Parathyroid adenoma (tissue), 2 donors: ENCODE measurements at regions not wholly inside any gene's neighbourhood (a gene's known extent, or its start where the extent isn't known, plus 50 kb on each side); places are given as distances from the start of the nearest gene placed in this dataset.

Experiments
- H2AFZ ChIP-seq: fragments of 300-600 bp; sonication (generic); one replicate; pipeline ENCODE4 v1.7.0; 2017; ENCODE audit warnings: antibody characterized with exemption, mild to moderate bottlenecking
- H3K27ac ChIP-seq: fragments of 300-600 bp; sonication (generic); one replicate; pipeline ENCODE4 v1.7.0; 2017
- H3K27me3 ChIP-seq: fragments of 300-600 bp; sonication (generic); one replicate; pipeline ENCODE4 v1.7.0; 2017; ENCODE audit warnings: low read length; ENCODE audit not compliant: control insufficient read depth, insufficient read depth
- H3K36me3 ChIP-seq: fragments of 300-600 bp; sonication (generic); one replicate; pipeline ENCODE4 v1.7.0; 2017; ENCODE audit warnings: low read length; ENCODE audit not compliant: control insufficient read depth, insufficient read depth
- H3K4me1 ChIP-seq: fragments of 300-600 bp; sonication (generic); one replicate; pipeline ENCODE4 v1.7.0; 2017; ENCODE audit warnings: control low read depth
- H3K4me2 ChIP-seq: fragments of 300-600 bp; sonication (generic); one replicate; pipeline ENCODE4 v1.7.0; 2017; ENCODE audit warnings: low read length
- H3K4me3 ChIP-seq: fragments of 300-600 bp; sonication (generic); one replicate; pipeline ENCODE4 v1.7.0; 2017; ENCODE audit warnings: low read depth, low read length
- H3K79me2 ChIP-seq: fragments of 300-600 bp; sonication (generic); one replicate; pipeline ENCODE4 v1.7.0; 2017; ENCODE audit warnings: control low read depth
- H3K9ac ChIP-seq: fragments of 300-600 bp; sonication (generic); one replicate; pipeline ENCODE4 v1.7.0; 2017; ENCODE audit warnings: mild to moderate bottlenecking
- H3K9me3 ChIP-seq: fragments of 300-600 bp; sonication (generic); one replicate; pipeline ENCODE4 v1.7.0; 2017; ENCODE audit warnings: low read length; ENCODE audit not compliant: control insufficient read depth
- CTCF ChIP-seq: fragments of 300-600 bp; sonication (generic); IDR thresholded peaks from one replicate; pipeline ENCODE4 v1.7.0; 2017; ENCODE audit warnings: antibody characterized with exemption, mild to moderate bottlenecking
- donor health status: primary hyperparathyroidism.

GRCh38 chr3:30343067-30343831 lies 263.2 kb upstream of the TGFBR2 start:
- H3K9me3 ChIP-seq: no peaks in the 10 kb centered on the region
- H3K27ac ChIP-seq: peak overlapping the region; percentile 8
- no peak for TF ChIP-seq CTCF
- no peak overlapping the region for H3K4me2 ChIP-seq
- H3K4me3 ChIP-seq: no peak overlapping the region
- no peaks in the 10 kb centered on the region for H3K4me1 ChIP-seq
- H3K27me3 ChIP-seq: no peaks in the 10 kb centered on the region
- no peak overlapping the region for H2AFZ ChIP-seq
- no peak overlapping the region for H3K9ac ChIP-seq
- H3K36me3 ChIP-seq: no peaks in the 10 kb centered on the region
- no peaks in the 10 kb centered on the region for H3K79me2 ChIP-seq

- no peak overlapping the region for H3K9ac ChIP-seq
- no peaks in the 10 kb centered on the region for H3K9me3 ChIP-seq
- no peak overlapping the region for H3K27ac ChIP-seq
Observed at GRCh38 chr3:30343861-30344260, 262.5 kb upstream of the TGFBR2 start.

GRCh38 chr3:30344288-30344687 lies 262.1 kb upstream of the TGFBR2 start:
- no peak for TF ChIP-seq CTCF
- Histone ChIP-seq H3K4me2 (no peak overlapping the region), H3K4me3 (no peak overlapping the region), H3K79me2 (no peaks in the 10 kb centered on the region), H3K9ac (no peak overlapping the region), H3K9me3 (no peaks in the 10 kb centered on the region), H3K27me3 (no peaks in the 10 kb centered on the region), H3K27ac (no peak overlapping the region), H3K4me1 (no peaks in the 10 kb centered on the region), H3K36me3 (no peaks in the 10 kb centered on the region), H2AFZ (no peak overlapping the region)

More at GRCh38 chr3:30343861-30344260, 262.5 kb upstream of the TGFBR2 start:
- no peak for TF ChIP-seq CTCF
- Histone ChIP-seq H3K4me1 (no peaks in the 10 kb centered on the region), H3K36me3 (no peaks in the 10 kb centered on the region), H3K27me3 (no peaks in the 10 kb centered on the region), H3K4me2 (no peak overlapping the region), H3K4me3 (no peak overlapping the region), H2AFZ (no peak overlapping the region), H3K79me2 (no peaks in the 10 kb centered on the region)

GRCh38 chr3:30346933-30347320 lies 259.5 kb upstream of the TGFBR2 start:
- H3K4me1 ChIP-seq: no peaks in the 10 kb centered on the region
- no peak overlapping the region for H3K9ac ChIP-seq
- no peaks in the 10 kb centered on the region for H3K36me3 ChIP-seq
- H3K27me3 ChIP-seq: no peaks in the 10 kb centered on the region
- no peaks in the 10 kb centered on the region for H3K79me2 ChIP-seq
- no peak for TF ChIP-seq CTCF
- H3K27ac ChIP-seq: no peak overlapping the region
- no peak overlapping the region for H3K4me2 ChIP-seq
- no peak overlapping the region for H3K4me3 ChIP-seq
- H2AFZ ChIP-seq: no peak overlapping the region
- H3K9me3 ChIP-seq: no peaks in the 10 kb centered on the region

GRCh38 chr3:30347679-30348216 lies 258.7 kb upstream of the TGFBR2 start:
- Histone ChIP-seq H3K9ac (no peak overlapping the region), H3K27me3 (no peaks in the 10 kb centered on the region), H3K4me3 (no peak overlapping the region), H3K9me3 (no peaks in the 10 kb centered on the region), H3K27ac (no peak overlapping the region), H2AFZ (no peak overlapping the region), H3K4me1 (no peaks in the 10 kb centered on the region), H3K4me2 (no peak overlapping the region), H3K79me2 (no peaks in the 10 kb centered on the region), H3K36me3 (no peaks in the 10 kb centered on the region)
- TF ChIP-seq CTCF: no peak
